GM21825 (cell line): ENCODE measurements at regions not wholly inside any gene's neighbourhood (a gene's known extent, or its start where the extent isn't known, plus 50 kb on each side); places are given as distances from the start of the nearest gene placed in this dataset.
"Not testable (repeated sequence)": the region's sequence is repeated elsewhere in the genome, so short reads cannot be mapped to it uniquely, and the experiment has no call there.

Experiments used
- ATAC-seq: cut with Tn5 transposase; IDR thresholded peaks from one replicate; pipeline ENCODE4 v1.9.1; 2021; ENCODE audit warnings: mild to moderate bottlenecking, moderate library complexity; ENCODE audit not compliant: unreplicated experiment

GRCh38 chr18:41899535-41899934 is 55.5 kb upstream of the PIK3C3 start:
- no peak for ATAC-seq

GRCh38 chr18:41893432-41893831 is 61.6 kb upstream of the PIK3C3 start:
- ATAC-seq = no peak

GRCh38 chr18:41887100-41887499 is 67.9 kb upstream of the PIK3C3 start:
- no peak for ATAC-seq

GRCh38 chr18:41886126-41886807 is 68.8 kb upstream of the PIK3C3 start:
- no peak for ATAC-seq

GRCh38 chr18:41881285-41881684 is 73.7 kb upstream of the PIK3C3 start:
- no peak for ATAC-seq

- no peak for ATAC-seq
These were observed 75.8 kb upstream of the PIK3C3 start for GRCh38 chr18:41879256-41879655.

GRCh38 chr18:41875094-41875780 is 79.8 kb upstream of the PIK3C3 start:
- ATAC-seq = no peak

GRCh38 chr18:41873730-41874129 is 81.3 kb upstream of the PIK3C3 start:
- ATAC-seq = no peak

- ATAC-seq = no peak
These were observed 82.8 kb upstream of the PIK3C3 start for GRCh38 chr18:41872206-41872605.

- no peak for ATAC-seq
These were observed 83.6 kb upstream of the PIK3C3 start for GRCh38 chr18:41871229-41872000.

GRCh38 chr18:41870817-41871216 is 84.2 kb upstream of the PIK3C3 start:
- no peak for ATAC-seq

GRCh38 chr18:41870191-41870590 is 84.8 kb upstream of the PIK3C3 start:
- no peak for ATAC-seq

- not testable (repeated sequence) for ATAC-seq
These were observed 89.2 kb upstream of the PIK3C3 start for GRCh38 chr18:41865796-41866195.

- no peak for ATAC-seq
These were observed 90.8 kb upstream of the PIK3C3 start for GRCh38 chr18:41864216-41864615.

GRCh38 chr18:41862921-41863320 is 92.1 kb upstream of the PIK3C3 start:
- no peak for ATAC-seq

GRCh38 chr18:41860987-41861386 is 94.0 kb upstream of the PIK3C3 start:
- ATAC-seq = no peak

GRCh38 chr18:41858761-41859555 is 96.1 kb upstream of the PIK3C3 start:
- no peak for ATAC-seq

GRCh38 chr18:41853280-41853679 is 101.8 kb upstream of the PIK3C3 start:
- no peak for ATAC-seq

GRCh38 chr18:41850781-41851180 is 104.3 kb upstream of the PIK3C3 start:
- ATAC-seq = no peak

- ATAC-seq = no peak
These were observed 105.4 kb upstream of the PIK3C3 start for GRCh38 chr18:41849632-41850031.

GRCh38 chr18:41845563-41845962 is 109.5 kb upstream of the PIK3C3 start:
- ATAC-seq = no peak
